HUES48 (cell line): ENCODE measurements at regions not wholly inside any gene's neighbourhood (a gene's known extent, or its start where the extent isn't known, plus 50 kb on each side); places are given as distances from the start of the nearest gene placed in this dataset.

Source experiments
- H3K27ac ChIP-seq: one replicate; pipeline ENCODE4 v1.7.0; 2013; ENCODE audit warnings: low read depth, low read length, inconsistent platforms
- H3K27me3 ChIP-seq: 2 replicates; pipeline ENCODE4 v1.6.1; 2013; ENCODE audit warnings: mild to moderate bottlenecking, low read length; ENCODE audit not compliant: control insufficient read depth, insufficient read depth
- H3K36me3 ChIP-seq: 2 replicates; pipeline ENCODE4 v1.6.1; 2013; ENCODE audit warnings: low read length; ENCODE audit not compliant: control insufficient read depth, insufficient read depth
- H3K4me1 ChIP-seq: 2 replicates; pipeline ENCODE4 v1.6.1; 2013; ENCODE audit warnings: mild to moderate bottlenecking, low read length; ENCODE audit not compliant: control insufficient read depth, insufficient read depth
- H3K4me3 ChIP-seq: 2 replicates; pipeline ENCODE4 v1.5.1; 2013; ENCODE audit warnings: mild to moderate bottlenecking, low read depth, low read length
- H3K9ac ChIP-seq: 2 replicates; pipeline ENCODE4 v1.6.1; 2013; ENCODE audit warnings: mild to moderate bottlenecking, low read depth, low read length, moderate library complexity
- H3K9me3 ChIP-seq: 2 replicates; pipeline ENCODE4 v1.6.1; 2013; ENCODE audit warnings: low read length; ENCODE audit not compliant: control insufficient read depth, insufficient read depth

DNA sequence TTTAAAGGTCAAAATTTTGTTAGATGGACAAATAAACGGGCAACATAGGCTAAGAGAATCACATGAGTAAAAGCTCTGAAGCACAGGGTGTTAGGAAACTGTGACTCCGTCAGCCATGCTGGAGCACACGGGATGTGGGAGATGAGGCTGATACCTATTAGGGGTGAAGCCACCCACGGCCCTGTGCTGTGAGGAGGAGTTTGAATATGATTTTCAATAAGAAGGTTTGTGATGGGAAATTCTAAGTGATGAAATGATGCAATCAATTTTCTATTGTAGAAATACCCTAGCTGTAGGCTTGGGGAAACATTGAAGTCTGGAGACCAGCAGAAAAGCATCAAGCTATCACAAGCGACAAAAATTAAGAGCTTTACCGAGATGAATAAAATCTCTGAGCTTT, 431.3 kb downstream of the CMPK2 start:
- Histone ChIP-seq H3K4me3 (no peak overlapping the region), H3K9me3 (no peaks in the 10 kb centered on the region), H3K9ac (no peak overlapping the region), H3K27ac (no peak overlapping the region), H3K4me1 (peaks cover 8% of the 10 kb centered on the region; the same call in 1 of the 2 replicates), H3K36me3 (no peaks in the 10 kb centered on the region), H3K27me3 (no peaks in the 10 kb centered on the region)

DNA sequence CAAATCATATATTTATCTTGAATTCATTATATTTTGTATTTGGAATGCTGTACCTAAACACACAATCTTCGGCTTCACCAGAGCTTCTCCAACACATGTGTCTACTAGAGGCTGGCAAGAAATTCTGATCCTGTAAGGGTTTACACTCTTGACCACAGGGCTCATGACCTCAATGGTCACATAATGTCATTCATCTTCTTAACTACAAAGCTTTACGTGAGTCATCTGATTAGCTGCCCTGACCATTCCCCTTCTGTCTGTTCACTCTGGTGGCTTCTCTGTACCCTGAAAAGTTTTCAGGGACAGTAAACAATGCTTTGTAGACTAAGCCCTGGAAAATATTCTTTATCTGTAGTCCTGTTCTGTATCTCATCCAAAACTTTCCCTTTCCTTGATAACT, 423.9 kb downstream of the CMPK2 start:
- Histone ChIP-seq H3K27ac (no peak overlapping the region), H3K9ac (no peak overlapping the region), H3K4me3 (no peak overlapping the region), H3K36me3 (no peaks in the 10 kb centered on the region), H3K4me1 (no peaks in the 10 kb centered on the region), H3K9me3 (no peaks in the 10 kb centered on the region), H3K27me3 (no peaks in the 10 kb centered on the region)

GRCh38 chr2:6442252-6442985, 423.3 kb downstream of the CMPK2 start:
- H3K9me3 ChIP-seq, result no peaks in the 10 kb centered on the region
- no peaks in the 10 kb centered on the region for H3K27me3 ChIP-seq
- no peak overlapping the region for H3K27ac ChIP-seq
- no peak overlapping the region for H3K9ac ChIP-seq
- H3K4me1 ChIP-seq, result no peaks in the 10 kb centered on the region
- H3K4me3 ChIP-seq, result no peak overlapping the region
- H3K36me3 ChIP-seq, result no peaks in the 10 kb centered on the region

- no peaks in the 10 kb centered on the region for H3K4me1 ChIP-seq
- H3K4me3 ChIP-seq, result no peak overlapping the region
- H3K9ac ChIP-seq, result no peak overlapping the region
- H3K36me3 ChIP-seq, result no peaks in the 10 kb centered on the region
- H3K27me3 ChIP-seq, result no peaks in the 10 kb centered on the region
- H3K27ac ChIP-seq, result no peak overlapping the region
- H3K9me3 ChIP-seq, result no peaks in the 10 kb centered on the region
Observed at GRCh38 chr2:6443061-6443823, 422.5 kb downstream of the CMPK2 start.

DNA sequence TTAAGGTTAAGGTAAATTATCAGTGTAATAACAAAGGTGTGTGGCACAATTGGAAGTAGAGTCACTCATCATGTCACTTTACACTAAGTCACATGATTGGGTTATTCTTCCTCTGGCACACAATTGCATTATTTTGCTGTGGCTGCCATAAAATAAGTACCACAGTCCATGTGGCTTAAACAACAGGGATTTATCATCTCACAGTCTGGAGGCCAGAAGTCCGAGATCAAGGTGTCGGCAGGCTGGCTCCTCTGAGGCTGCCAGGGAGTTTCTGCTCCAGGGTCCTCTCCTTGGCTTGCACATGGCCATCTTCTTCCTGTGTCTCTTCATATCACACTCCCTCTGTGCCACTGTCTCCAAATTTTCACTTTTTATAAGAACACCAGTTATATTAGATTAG, 421.2 kb downstream of the CMPK2 start:
- H3K27me3 ChIP-seq, result no peaks in the 10 kb centered on the region
- H3K4me1 ChIP-seq, result peaks cover 5% of the 10 kb centered on the region; the same call in 1 of the 2 replicates
- H3K9me3 ChIP-seq, result no peaks in the 10 kb centered on the region
- no peaks in the 10 kb centered on the region for H3K36me3 ChIP-seq
- no peak overlapping the region for H3K9ac ChIP-seq
- H3K27ac ChIP-seq, result no peak overlapping the region
- no peak overlapping the region for H3K4me3 ChIP-seq

- Histone ChIP-seq H3K4me3 (no peak overlapping the region), H3K27me3 (no peaks in the 10 kb centered on the region), H3K9ac (no peak overlapping the region), H3K4me1 (peaks cover 9% of the 10 kb centered on the region; the same call in 1 of the 2 replicates), H3K27ac (no peak overlapping the region), H3K36me3 (no peaks in the 10 kb centered on the region), H3K9me3 (no peaks in the 10 kb centered on the region)
Observed at GRCh38 chr2:6445156-6445555, 420.6 kb downstream of the CMPK2 start.

DNA sequence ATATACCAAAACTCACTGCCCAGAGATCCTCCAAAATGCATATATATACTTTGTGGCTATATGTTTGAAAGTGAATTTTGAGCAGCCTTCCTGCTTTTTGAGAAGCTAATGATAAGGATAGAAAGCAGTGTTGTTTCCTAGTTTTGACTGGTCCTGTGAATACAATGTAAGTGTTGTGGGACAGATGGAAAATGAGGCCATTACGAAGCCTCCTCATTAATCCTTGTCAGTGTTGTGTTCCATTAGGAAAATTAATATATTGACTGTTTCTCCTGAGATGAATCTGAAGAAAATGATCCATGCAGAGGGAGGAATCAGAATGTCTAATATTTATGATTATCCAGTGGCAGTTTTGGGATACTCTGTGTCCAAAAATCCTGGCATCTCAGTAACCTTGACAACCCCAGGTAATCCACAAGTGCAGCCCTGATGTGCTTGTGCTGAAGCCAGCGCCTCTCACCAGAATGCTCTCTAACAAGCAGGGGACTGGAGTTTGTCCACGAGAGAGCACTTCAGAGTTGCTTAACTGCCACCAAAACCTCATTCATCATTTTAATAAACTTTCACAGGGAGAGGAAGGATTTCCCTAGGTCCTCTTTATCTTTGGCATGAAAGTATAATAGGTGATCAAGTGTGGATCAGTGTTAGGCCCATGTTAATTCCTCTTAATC, 418.6 kb downstream of the CMPK2 start:
- Histone ChIP-seq H3K9ac (no peak overlapping the region), H3K27ac (no peak overlapping the region), H3K9me3 (no peaks in the 10 kb centered on the region), H3K4me3 (no peak overlapping the region), H3K27me3 (no peaks in the 10 kb centered on the region), H3K4me1 (peaks cover 9% of the 10 kb centered on the region; the same call in 1 of the 2 replicates), H3K36me3 (no peaks in the 10 kb centered on the region)

GRCh38 chr2:6448893-6449292, 416.8 kb downstream of the CMPK2 start:
- Histone ChIP-seq H3K4me1 (peaks cover 9% of the 10 kb centered on the region; the same call in 1 of the 2 replicates), H3K36me3 (no peaks in the 10 kb centered on the region), H3K9me3 (no peaks in the 10 kb centered on the region), H3K27ac (no peak overlapping the region), H3K9ac (no peak overlapping the region), H3K4me3 (no peak overlapping the region), H3K27me3 (no peaks in the 10 kb centered on the region)

GRCh38 chr2:6449343-6449742, 416.4 kb downstream of the CMPK2 start:
- H3K36me3 ChIP-seq, result no peaks in the 10 kb centered on the region
- no peak overlapping the region for H3K27ac ChIP-seq
- peaks cover 9% of the 10 kb centered on the region; the same call in 1 of the 2 replicates for H3K4me1 ChIP-seq
- H3K9ac ChIP-seq, result no peak overlapping the region
- no peaks in the 10 kb centered on the region for H3K27me3 ChIP-seq
- H3K9me3 ChIP-seq, result no peaks in the 10 kb centered on the region
- H3K4me3 ChIP-seq, result no peak overlapping the region

DNA sequence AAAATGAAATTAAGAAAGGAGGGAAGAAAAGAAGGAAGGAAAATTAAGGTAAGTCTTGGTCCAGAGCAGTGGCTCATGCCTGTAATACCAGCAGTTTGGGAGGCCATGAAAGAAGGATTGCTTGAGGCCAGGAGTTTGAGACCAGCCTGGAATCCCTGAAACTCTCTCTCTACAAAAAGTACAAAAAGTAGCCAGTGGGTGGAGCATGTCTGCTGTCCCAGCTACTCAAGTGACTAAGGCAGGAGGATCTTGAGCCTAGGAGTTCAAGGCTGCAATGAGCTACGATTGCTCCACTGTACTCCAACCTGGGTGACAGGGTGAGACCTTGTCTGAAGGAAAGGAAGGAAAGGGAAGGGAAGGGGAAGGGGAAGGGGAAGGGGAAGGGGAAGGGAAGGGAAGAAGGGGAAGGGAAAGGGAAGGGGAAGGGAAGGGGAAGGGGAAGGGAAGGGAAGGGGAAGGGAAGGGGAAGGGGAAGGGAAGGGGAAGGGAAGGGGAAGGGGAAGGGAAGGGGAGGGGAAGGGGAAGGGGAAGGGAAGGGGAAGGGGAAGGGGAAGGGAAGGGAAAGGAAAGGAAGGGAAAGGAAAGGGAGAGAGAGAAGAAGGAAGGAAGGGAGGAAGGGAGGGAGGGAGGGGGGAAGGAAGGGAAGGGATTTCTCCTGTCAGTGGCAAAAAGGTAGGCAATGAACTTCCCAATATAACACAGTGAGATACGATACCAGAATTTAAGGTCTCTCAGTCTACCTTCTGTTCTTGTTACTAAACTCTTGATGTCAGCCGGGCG, 412.8 kb downstream of the CMPK2 start:
- Histone ChIP-seq H3K27me3 (no peaks in the 10 kb centered on the region), H3K9me3 (no peaks in the 10 kb centered on the region), H3K4me3 (no peak overlapping the region), H3K9ac (no peak overlapping the region), H3K36me3 (no peaks in the 10 kb centered on the region), H3K27ac (no peak overlapping the region), H3K4me1 (peaks cover 9% of the 10 kb centered on the region; the same call in 1 of the 2 replicates)
